ENCODE measurements at regions not wholly inside any gene's neighbourhood (a gene's known extent, or its start where the extent isn't known, plus 50 kb on each side); places are given as distances from the start of the nearest gene placed in this dataset.
"Not testable (repeated sequence)": the region's sequence is repeated elsewhere in the genome, so short reads cannot be mapped to it uniquely, and the experiment has no call there.

DNA sequence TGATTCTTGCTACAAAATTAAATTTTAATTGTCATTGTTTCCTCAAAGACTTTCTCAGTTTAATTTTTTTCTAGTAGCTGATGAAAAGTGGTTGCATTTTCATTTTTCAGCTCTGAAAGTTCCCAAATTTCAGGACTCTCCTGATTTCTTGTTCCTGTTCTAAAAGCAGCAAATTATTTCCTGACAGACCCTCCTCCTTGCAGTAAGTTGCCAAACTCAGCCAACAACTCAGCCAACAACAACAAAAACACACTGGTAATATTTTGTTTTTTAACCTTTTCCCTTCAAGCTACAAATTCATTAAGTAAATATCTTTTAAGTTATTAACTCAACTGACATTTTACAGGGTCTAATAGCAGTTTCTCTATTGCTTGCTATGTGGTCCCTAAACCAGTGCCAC is 487.8 kb upstream of the NUDT12 start:
- H3K4me3 ChIP-seq, result no peak overlapping the region
- intact Hi-C loops (cut with DNase I), result no loop called here
- no peaks in the 10 kb centered on the region for H3K27me3 ChIP-seq
- no peak overlapping the region for H3K27ac ChIP-seq
- H3K36me3 ChIP-seq, result no peaks in the 10 kb centered on the region
- no peak for TF ChIP-seq POLR2A (IDR thresholded peaks at IDR 0.05)
- TF ChIP-seq, protein P1, sequence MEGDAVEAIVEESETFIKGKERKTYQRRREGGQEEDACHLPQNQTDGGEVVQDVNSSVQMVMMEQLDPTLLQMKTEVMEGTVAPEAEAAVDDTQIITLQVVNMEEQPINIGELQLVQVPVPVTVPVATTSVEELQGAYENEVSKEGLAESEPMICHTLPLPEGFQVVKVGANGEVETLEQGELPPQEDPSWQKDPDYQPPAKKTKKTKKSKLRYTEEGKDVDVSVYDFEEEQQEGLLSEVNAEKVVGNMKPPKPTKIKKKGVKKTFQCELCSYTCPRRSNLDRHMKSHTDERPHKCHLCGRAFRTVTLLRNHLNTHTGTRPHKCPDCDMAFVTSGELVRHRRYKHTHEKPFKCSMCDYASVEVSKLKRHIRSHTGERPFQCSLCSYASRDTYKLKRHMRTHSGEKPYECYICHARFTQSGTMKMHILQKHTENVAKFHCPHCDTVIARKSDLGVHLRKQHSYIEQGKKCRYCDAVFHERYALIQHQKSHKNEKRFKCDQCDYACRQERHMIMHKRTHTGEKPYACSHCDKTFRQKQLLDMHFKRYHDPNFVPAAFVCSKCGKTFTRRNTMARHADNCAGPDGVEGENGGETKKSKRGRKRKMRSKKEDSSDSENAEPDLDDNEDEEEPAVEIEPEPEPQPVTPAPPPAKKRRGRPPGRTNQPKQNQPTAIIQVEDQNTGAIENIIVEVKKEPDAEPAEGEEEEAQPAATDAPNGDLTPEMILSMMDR (IDR thresholded peaks at IDR 0.05), result no peak
- no peaks in the 10 kb centered on the region for H3K9me3 ChIP-seq
- DNase-seq (no peak), ATAC-seq (no peak)
- H3K4me1 ChIP-seq, result no peaks in the 10 kb centered on the region

DNA sequence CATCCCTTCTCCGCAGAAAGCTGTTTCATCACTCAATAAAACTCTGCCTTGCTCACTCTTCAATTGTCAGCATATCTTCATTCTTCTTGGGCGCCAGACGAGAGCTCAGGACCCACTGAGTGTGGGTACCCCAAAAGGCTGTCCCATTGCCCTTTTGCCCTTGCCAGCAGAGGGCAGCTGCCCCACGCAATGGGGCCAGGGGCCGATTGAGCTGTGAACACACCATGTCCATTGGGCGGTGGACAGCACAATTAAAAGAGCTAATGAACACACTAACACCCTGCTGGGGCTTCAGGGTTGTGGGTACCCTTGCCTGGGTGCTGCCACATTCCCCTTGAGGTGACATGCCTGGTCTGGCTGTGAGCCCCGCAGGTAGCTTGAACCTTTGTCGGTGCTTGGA is 487.2 kb upstream of the NUDT12 start:
- no peaks in the 10 kb centered on the region for H3K9me3 ChIP-seq
- no peaks in the 10 kb centered on the region for H3K36me3 ChIP-seq
- no peak for ATAC-seq
- no peaks in the 10 kb centered on the region for H3K27me3 ChIP-seq
- no peak for DNase-seq
- intact Hi-C loops (cut with DNase I), result no loop called here
- H3K4me3 ChIP-seq, result no peak overlapping the region
- no peaks in the 10 kb centered on the region for H3K4me1 ChIP-seq
- TF ChIP-seq POLR2A (IDR thresholded peaks at IDR 0.05), result no peak
- TF ChIP-seq, protein P1 (IDR thresholded peaks at IDR 0.05), result no peak
- WGBS, 4 donors, result 88 to 96% (median 92%) methylated on average over 8 of the region's 8 CpGs
- H3K27ac ChIP-seq, result no peak overlapping the region

DNA sequence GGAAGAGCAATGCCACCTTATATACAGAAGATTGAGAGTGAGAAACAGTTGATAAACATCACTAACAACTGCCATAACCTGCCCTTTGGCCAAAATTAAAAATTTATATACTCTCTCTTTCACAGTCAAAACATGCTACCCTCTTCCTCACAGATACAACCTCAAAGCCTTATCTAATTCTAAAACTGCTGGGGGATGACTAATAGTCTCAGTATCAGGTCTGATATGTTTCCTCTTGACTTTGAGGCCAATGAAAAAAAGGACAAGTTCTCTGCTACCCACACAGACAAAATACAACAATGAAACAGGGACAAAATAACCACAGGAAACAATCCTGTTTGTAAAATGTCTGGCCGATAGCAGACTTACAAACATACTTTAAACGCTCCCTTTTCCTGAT is 485.6 kb upstream of the NUDT12 start:
- H3K4me1 ChIP-seq, result no peaks in the 10 kb centered on the region
- TF ChIP-seq, protein P1 (IDR thresholded peaks at IDR 0.05), result no peak
- WGBS, 4 donors, result 46 to 80% (median 67%) methylated on average over 2 of the region's 2 CpGs
- no peak for ATAC-seq
- no peak for DNase-seq
- H3K27me3 ChIP-seq, result no peaks in the 10 kb centered on the region
- intact Hi-C loops (cut with DNase I), result no loop called here
- no peaks in the 10 kb centered on the region for H3K9me3 ChIP-seq
- no peak overlapping the region for H3K4me3 ChIP-seq
- H3K27ac ChIP-seq, result no peak overlapping the region
- no peaks in the 10 kb centered on the region for H3K36me3 ChIP-seq

DNA sequence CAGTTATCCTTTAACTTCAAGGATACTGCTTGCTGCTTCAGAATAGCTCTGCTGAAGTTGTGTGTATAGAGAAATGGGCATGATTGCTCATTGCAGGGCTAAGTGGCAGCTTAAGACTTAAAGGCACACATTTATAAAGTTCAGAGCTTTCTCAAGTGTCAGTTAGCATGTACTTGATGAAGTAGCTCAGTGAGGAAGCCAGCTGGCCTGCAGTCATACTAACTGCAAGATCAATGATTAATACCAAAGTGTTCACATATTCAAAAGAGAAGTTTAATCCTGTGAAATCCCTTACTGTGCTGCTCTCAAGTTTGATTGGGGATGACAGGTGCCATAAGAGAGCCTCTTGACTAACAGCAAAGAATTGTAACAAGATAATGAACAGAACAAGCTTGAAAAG is 483.4 kb upstream of the NUDT12 start:
- Histone ChIP-seq H3K27ac (no peak overlapping the region), H3K36me3 (no peaks in the 10 kb centered on the region), H3K4me1 (no peaks in the 10 kb centered on the region), H3K9me3 (no peaks in the 10 kb centered on the region), H3K27me3 (no peaks in the 10 kb centered on the region), H3K4me3 (no peak overlapping the region)
- DNase-seq (no peak), ATAC-seq (no peak)
- intact Hi-C loops (cut with DNase I), result no loop called here
- TF ChIP-seq, protein P1 (IDR thresholded peaks at IDR 0.05), result no peak
- no peak for TF ChIP-seq POLR2A (IDR thresholded peaks at IDR 0.05)

DNA sequence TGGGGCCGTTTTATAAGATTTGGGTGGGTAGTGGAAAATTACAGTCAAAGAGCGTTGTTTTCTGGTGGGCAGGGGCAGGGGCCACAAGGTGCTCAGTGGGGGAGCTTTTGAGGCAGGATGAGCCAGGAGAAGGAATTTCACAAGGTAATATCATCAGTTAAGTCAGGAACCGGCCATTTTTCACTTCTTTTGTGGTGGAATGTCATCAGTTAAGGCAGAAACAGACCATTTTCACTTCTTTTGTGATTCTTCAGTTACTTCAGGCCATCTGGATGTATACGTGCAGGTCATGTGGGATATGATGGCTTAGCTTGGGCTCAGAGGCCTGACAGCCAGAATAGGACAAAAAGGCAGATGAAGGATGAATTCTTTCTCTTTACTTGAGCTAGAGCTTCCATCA is 477.3 kb upstream of the NUDT12 start:
- WGBS, 4 donors, result 64 to 78% (median 65%) methylated on average over 4 of the region's 4 CpGs
- not testable (repeated sequence) for H3K4me3 ChIP-seq

DNA sequence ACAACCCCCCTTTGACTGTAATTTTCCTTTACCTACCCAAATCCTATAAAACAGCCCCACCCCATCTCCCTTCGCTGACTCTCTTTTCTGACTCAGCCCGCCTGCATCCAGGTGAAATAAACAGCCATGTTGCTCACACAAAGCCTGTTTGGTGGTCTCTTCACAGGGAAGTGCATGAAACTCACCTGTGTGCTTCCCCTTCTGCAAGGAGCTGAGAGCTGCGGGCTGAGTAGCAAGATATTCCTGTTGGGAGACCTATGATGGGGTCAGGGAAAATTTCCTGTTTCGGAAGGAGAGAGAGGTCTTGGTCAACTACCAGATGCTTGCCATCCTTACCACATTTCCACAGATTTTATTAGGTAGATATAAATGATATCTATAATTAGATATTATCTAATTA is 474.5 kb upstream of the NUDT12 start:
- intact Hi-C loops (cut with DNase I); H3K9me3 ChIP-seq: not testable (repeated sequence)
- WGBS, 4 donors, result 72 to 89% (median 84%) methylated on average over 4 of the region's 4 CpGs

More for the DNA sequence above, 477.3 kb upstream of the NUDT12 start:
- ATAC-seq; H3K27ac ChIP-seq; DNase-seq; H3K36me3 ChIP-seq; H3K4me1 ChIP-seq; H3K9me3 ChIP-seq; intact Hi-C loops (cut with DNase I); H3K27me3 ChIP-seq: not testable (repeated sequence)

DNA sequence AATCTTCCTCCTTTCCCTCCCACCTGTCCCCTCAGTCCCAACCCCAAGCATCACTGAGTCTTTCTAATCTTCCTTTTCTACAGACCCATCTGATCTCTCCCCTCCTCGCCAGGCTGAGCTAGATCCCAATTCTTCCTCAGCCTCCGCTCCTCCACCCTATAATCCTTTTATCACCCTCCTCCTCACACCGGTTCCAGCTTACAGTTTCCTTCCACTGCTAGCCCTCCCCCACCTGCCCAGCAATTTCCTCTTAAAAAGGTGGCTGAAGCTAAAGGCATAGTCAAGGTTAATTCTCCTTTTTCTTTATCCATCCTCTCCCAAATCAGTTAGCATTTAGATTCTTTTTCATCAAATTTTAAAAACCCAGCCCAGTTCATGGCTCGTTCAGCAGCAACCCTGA is 470.6 kb upstream of the NUDT12 start:
- H3K27me3 ChIP-seq; intact Hi-C loops (cut with DNase I); DNase-seq; H3K36me3 ChIP-seq; H3K4me3 ChIP-seq; H3K27ac ChIP-seq; ATAC-seq; H3K4me1 ChIP-seq: not testable (repeated sequence)
- peaks cover 0 to 24% (median 1%) of the 10 kb centered on the region in 12 donors for H3K9me3 ChIP-seq
- WGBS, 4 donors, result 39 to 51% (median 48%) methylated on average over 4 of the region's 4 CpGs

More for the DNA sequence above, 474.5 kb upstream of the NUDT12 start:
- not testable (repeated sequence) for DNase-seq, H3K27me3 ChIP-seq, H3K4me1 ChIP-seq, H3K36me3 ChIP-seq, H3K27ac ChIP-seq, ATAC-seq, H3K4me3 ChIP-seq
